ENCODE measurements at regions not wholly inside any gene's neighbourhood (a gene's known extent, or its start where the extent isn't known, plus 50 kb on each side); places are given as distances from the start of the nearest gene placed in this dataset.

GRCh38 chr21:14762734-14763694 is 216.9 kb upstream of the SAMSN1 start:
- BruUV-seq (replicated peaks): no TSS peak
- ChIA-PET CTCF (ENCODE audit: unreplicated experiment) (interaction anchor here (0.7 kb wide), 1 partner anchor 25 kb away, joined by 3 read pairs; no protein-coding TSS in a partner anchor), POLR2A (interaction anchor here (0.5 to 2.1 kb wide), 19 partner anchors 10 to 389 kb away, joined by 3 to 17 read pairs (median 3); partner anchors contain the start of gene HSPA13)
- no peaks in the 10 kb centered on the region for H4K20me1 ChIP-seq (ENCODE audit: insufficient read depth, low read length)
- TF ChIP-seq EZH2phosphoT487 (IDR thresholded peaks at IDR 0.05; ENCODE audit: borderline replicate concordance, low read depth, low read length) (no peak), CTCF (conservative IDR thresholded peaks at IDR 0.05; ENCODE audit: low read length) (no peak)
- intact Hi-C loops (cut with micrococcal nuclease; ENCODE audit: unreplicated experiment): loop anchor here (2.0 to 10.0 kb wide), 5 partner anchors 24 to 972 kb away; no protein-coding TSS in a partner anchor
- H3K4me1 ChIP-seq (ENCODE audit: insufficient read depth, low read length, poor library complexity, severe bottlenecking): peaks cover 29% of the 10 kb centered on the region
- no peaks in the 10 kb centered on the region for H3K9me2 ChIP-seq (ENCODE audit: insufficient read depth, low read length)
- peak overlapping the region; percentile 66 for H3K4me2 ChIP-seq (ENCODE audit: low read length)
- peak overlapping the region; percentile 74 for H3K27ac ChIP-seq (ENCODE audit: low read depth, low read length, poor library complexity, severe bottlenecking)
- peak overlapping the region; percentile 52 for H3K4me3 ChIP-seq (ENCODE audit: low read depth, low read length, poor library complexity, severe bottlenecking)
- peaks cover 10% of the 10 kb centered on the region; the same call in 1 of the 2 replicates for H3K9me3 ChIP-seq (ENCODE audit: low read length)
- DNase-seq (ENCODE audit: low spot score): peak; percentile 88
- no peaks in the 10 kb centered on the region for H3K79me2 ChIP-seq (ENCODE audit: insufficient read depth, low read depth, low read length)
- H3K36me3 ChIP-seq (ENCODE audit: insufficient read depth, low read length): no peaks in the 10 kb centered on the region
- H2AFZ ChIP-seq (ENCODE audit: low read length): peak overlapping the region; percentile 18; the same call in 1 of the 2 replicates

- POLR2A ChIA-PET: interaction anchor here (0.6 to 2.1 kb wide), 10 partner anchors 11 to 388 kb away, joined by 3 to 17 read pairs (median 3); partner anchors contain the start of gene HSPA13
- Histone ChIP-seq H3K9me2 (ENCODE audit: insufficient read depth, low read length) (no peaks in the 10 kb centered on the region), H3K4me2 (ENCODE audit: low read length) (peak overlapping the region; percentile 66), H4K20me1 (ENCODE audit: insufficient read depth, low read length) (no peaks in the 10 kb centered on the region), H3K9me3 (ENCODE audit: low read length) (peaks cover 10% of the 10 kb centered on the region; the same call in 1 of the 2 replicates), H3K4me1 (ENCODE audit: insufficient read depth, low read length, poor library complexity, severe bottlenecking) (peaks cover 29% of the 10 kb centered on the region), H3K27ac (ENCODE audit: low read depth, low read length, poor library complexity, severe bottlenecking) (peak overlapping the region; percentile 74), H3K79me2 (ENCODE audit: insufficient read depth, low read depth, low read length) (no peaks in the 10 kb centered on the region), H2AFZ (ENCODE audit: low read length) (peak overlapping the region; percentile 18; the same call in 1 of the 2 replicates), H3K36me3 (ENCODE audit: insufficient read depth, low read length) (no peaks in the 10 kb centered on the region), H3K4me3 (ENCODE audit: low read depth, low read length, poor library complexity, severe bottlenecking) (peak overlapping the region; percentile 52)
- DNase-seq (ENCODE audit: low spot score): no peak
- no TSS peak for BruUV-seq (replicated peaks)
- CTCF ChIA-PET (ENCODE audit: unreplicated experiment): interaction anchor here (0.7 kb wide), 1 partner anchor 24 kb away, joined by 3 read pairs; no protein-coding TSS in a partner anchor
- no peak for TF ChIP-seq CTCF (conservative IDR thresholded peaks at IDR 0.05; ENCODE audit: low read length)
- no peak for TF ChIP-seq EZH2phosphoT487 (IDR thresholded peaks at IDR 0.05; ENCODE audit: borderline replicate concordance, low read depth, low read length)
- intact Hi-C loops (cut with micrococcal nuclease; ENCODE audit: unreplicated experiment): loop anchor here (2.0 to 10.0 kb wide), 5 partner anchors 24 to 972 kb away; no protein-coding TSS in a partner anchor
Observed at GRCh38 chr21:14762327-14762726, 216.2 kb upstream of the SAMSN1 start.
